ENCODE measurements at regions not wholly inside any gene's neighbourhood (a gene's known extent, or its start where the extent isn't known, plus 50 kb on each side); places are given as distances from the start of the nearest gene placed in this dataset.
A peak's percentile ranks its signal among the peaks of the same experiment; 100 is the strongest.

DNA sequence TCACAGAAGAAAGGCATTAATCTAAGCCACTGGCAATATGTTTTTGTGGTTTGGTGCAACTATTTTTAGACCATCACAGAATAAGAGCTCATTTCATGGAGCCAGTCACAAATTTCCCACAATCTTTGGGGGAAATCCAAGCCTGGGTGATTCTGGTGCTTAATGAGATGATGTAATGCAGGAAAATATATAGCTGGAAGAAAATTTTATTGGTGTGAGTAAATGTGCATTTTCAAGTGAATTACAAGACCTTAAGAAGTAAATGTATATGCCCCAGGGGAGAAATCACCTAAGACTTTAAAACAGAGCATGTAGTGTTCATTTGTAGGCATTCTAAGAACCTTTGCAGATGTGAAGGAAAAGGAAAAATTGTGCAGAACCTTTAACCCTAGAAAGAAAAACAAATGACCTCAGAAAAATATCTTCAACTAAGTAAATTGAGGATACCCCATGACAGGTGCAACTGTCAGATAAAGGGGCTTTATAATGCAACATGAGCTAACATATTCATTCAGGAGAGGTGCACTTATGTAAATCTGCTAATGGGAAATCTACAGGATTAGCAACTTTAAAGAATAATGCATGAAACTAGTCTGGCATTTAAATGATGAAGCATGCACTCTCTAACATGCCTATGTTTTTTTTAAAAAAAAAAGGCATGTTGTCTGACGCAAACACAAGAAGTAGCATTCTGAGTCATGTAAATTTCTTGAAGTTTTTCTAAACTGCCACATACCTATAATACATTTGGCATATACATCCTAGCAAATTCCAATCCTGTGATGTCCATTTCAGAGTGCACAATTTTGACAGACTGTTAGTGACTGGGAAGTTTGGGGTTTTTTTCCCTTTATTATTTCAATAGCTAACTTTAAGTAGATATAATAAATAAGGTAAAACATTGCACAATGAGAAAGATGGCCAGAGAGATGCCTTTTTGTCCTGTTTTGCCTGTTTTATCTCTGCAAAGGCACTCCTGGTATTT lies 105.1 kb downstream of the MEX3B start:
- H3K4me3 ChIP-seq (ENCODE audit: low read depth, low read length): no peak overlapping the region
- TF ChIP-seq CTCF (IDR thresholded peaks at IDR 0.05; ENCODE audit: borderline replicate concordance, insufficient read depth, low read depth, low read length): no peak

GRCh38 chr15:81939604-81940440 lies 106.0 kb downstream of the MEX3B start:
- TF ChIP-seq CTCF (IDR thresholded peaks at IDR 0.05; ENCODE audit: borderline replicate concordance, insufficient read depth, low read depth, low read length): peak; percentile 52; the same call in 1 of the 2 replicates

GRCh38 chr15:81937189-81937588 lies 108.6 kb downstream of the MEX3B start:
- H3K4me3 ChIP-seq (ENCODE audit: low read depth, low read length): no peak overlapping the region
- no peak for TF ChIP-seq CTCF (IDR thresholded peaks at IDR 0.05; ENCODE audit: borderline replicate concordance, insufficient read depth, low read depth, low read length)

More at GRCh38 chr15:81939604-81940440, 106.0 kb downstream of the MEX3B start:
- H3K4me3 ChIP-seq (ENCODE audit: low read depth, low read length): no peak overlapping the region

- H3K4me3 ChIP-seq (ENCODE audit: low read depth, low read length): no peak overlapping the region
- no peak for TF ChIP-seq CTCF (IDR thresholded peaks at IDR 0.05; ENCODE audit: borderline replicate concordance, insufficient read depth, low read depth, low read length)
These were observed 115.0 kb downstream of the MEX3B start for GRCh38 chr15:81930582-81931369.

GRCh38 chr15:81929557-81929956 lies 116.3 kb downstream of the MEX3B start:
- no peak overlapping the region for H3K4me3 ChIP-seq (ENCODE audit: low read depth, low read length)
- TF ChIP-seq CTCF (IDR thresholded peaks at IDR 0.05; ENCODE audit: borderline replicate concordance, insufficient read depth, low read depth, low read length): no peak

DNA sequence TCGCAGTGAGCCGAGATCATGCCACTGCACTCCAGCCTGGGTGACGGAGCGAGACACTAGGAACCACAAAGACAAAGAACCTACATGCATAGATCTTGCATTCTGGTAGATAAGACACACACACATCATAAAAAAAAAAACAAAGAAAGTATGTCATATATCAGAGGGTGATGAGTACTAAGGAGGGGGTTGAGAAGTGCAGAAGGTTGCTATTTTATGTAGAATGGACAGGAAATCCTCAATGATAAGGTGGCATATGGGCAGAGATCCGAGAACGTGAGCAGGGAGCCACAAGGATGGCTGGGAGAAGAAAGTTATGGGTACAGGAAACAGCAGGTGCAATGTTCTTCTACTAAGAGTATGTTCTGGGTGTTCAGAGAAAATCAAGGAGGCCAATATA lies 118.8 kb downstream of the MEX3B start:
- no peak overlapping the region for H3K4me3 ChIP-seq (ENCODE audit: low read depth, low read length)
- no peak for TF ChIP-seq CTCF (IDR thresholded peaks at IDR 0.05; ENCODE audit: borderline replicate concordance, insufficient read depth, low read depth, low read length)
